SK-N-SH treated with all-trans-retinoic acid at 6 μM for 48 hours (cell line): ENCODE measurements at regions not wholly inside any gene's neighbourhood (a gene's known extent, or its start where the extent isn't known, plus 50 kb on each side); places are given as distances from the start of the nearest gene placed in this dataset.
"Not testable (repeated sequence)": the region's sequence is repeated elsewhere in the genome, so short reads cannot be mapped to it uniquely, and the experiment has no call there.

Experiments used
- ATAC-seq: fragments of 200-7000 bp; cut with Tn5 transposase; 3 replicates; pipeline ENCODE4 v1.9.1; 2020; ENCODE audit warnings: mild to moderate bottlenecking, moderate library complexity
- ARNTL ChIP-seq: fragments of 450-650 bp; formaldehyde crosslinking; IDR thresholded peaks from 2 replicates; pipeline ENCODE4 v1.5.0; 2020; ENCODE audit warnings: low read depth, mild to moderate bottlenecking, moderate library complexity, borderline replicate concordance
- BACH2 ChIP-seq: fragments of 250-450 bp; sonication (Bioruptor Pico); IDR thresholded peaks from 2 replicates; pipeline ENCODE4 v1.9.0; 2021; ENCODE audit warnings: mild to moderate bottlenecking, borderline replicate concordance
- CREB5 ChIP-seq: fragments of 250-450 bp; sonication (Bioruptor Pico); IDR thresholded peaks from 2 replicates; pipeline ENCODE4 v1.5.1; 2020; ENCODE audit warnings: low read depth, mild to moderate bottlenecking, moderate library complexity
- CSDC2 ChIP-seq: fragments of 250-450 bp; sonication (Bioruptor Pico); IDR thresholded peaks from 2 replicates; pipeline ENCODE4 v1.5.0; 2020; ENCODE audit warnings: mild to moderate bottlenecking, moderate library complexity
- CSRNP3 ChIP-seq: fragments of 250-450 bp; sonication (Bioruptor Pico); IDR thresholded peaks from 2 replicates; pipeline ENCODE4 v1.5.1; 2021; ENCODE audit warnings: mild to moderate bottlenecking, moderate library complexity
- ESRRG ChIP-seq: fragments of 250-450 bp; sonication (Bioruptor Pico); IDR thresholded peaks from 2 replicates; pipeline ENCODE4 v1.6.1; 2021; ENCODE audit warnings: mild to moderate bottlenecking
- GLIS3 ChIP-seq: fragments of 250-450 bp; sonication (Bioruptor Pico); IDR thresholded peaks from 2 replicates; pipeline ENCODE4 v1.5.0; 2020; ENCODE audit warnings: mild to moderate bottlenecking, moderate library complexity
- ISL1 ChIP-seq: fragments of 250-450 bp; sonication (Bioruptor Pico); IDR thresholded peaks from 2 replicates; pipeline ENCODE4 v2.1.2; 2022; ENCODE audit warnings: mild to moderate bottlenecking, moderate library complexity
- OSR1 ChIP-seq: fragments of 250-450 bp; sonication (Bioruptor Pico); IDR thresholded peaks from 2 replicates; pipeline ENCODE4 v1.8.0; 2022; ENCODE audit warnings: moderate library complexity, mild to moderate bottlenecking, inconsistent platforms
- PATZ1 ChIP-seq: fragments of 250-450 bp; sonication (Bioruptor Pico); IDR thresholded peaks from 2 replicates; pipeline ENCODE4 v1.8.0; 2020; ENCODE audit warnings: mild to moderate bottlenecking, moderate library complexity, borderline replicate concordance
- PPARA ChIP-seq: fragments of 250-450 bp; sonication (Bioruptor Pico); IDR thresholded peaks from 2 replicates; pipeline ENCODE4 v1.5.0; 2020; ENCODE audit warnings: mild to moderate bottlenecking, borderline replicate concordance
- RARB ChIP-seq: fragments of 250-450 bp; sonication (Bioruptor Pico); IDR thresholded peaks from 2 replicates; pipeline ENCODE4 v1.8.0; 2021; ENCODE audit warnings: mild to moderate bottlenecking, moderate library complexity
- SNAI2 ChIP-seq: fragments of 250-450 bp; sonication (Bioruptor Pico); IDR thresholded peaks from 2 replicates; pipeline ENCODE4 v1.5.0; 2020; ENCODE audit warnings: mild to moderate bottlenecking, moderate library complexity
- TCF4 ChIP-seq: fragments of 250-450 bp; sonication (Bioruptor Pico); IDR thresholded peaks from 2 replicates; pipeline ENCODE4 v1.8.0; 2021; ENCODE audit warnings: mild to moderate bottlenecking, moderate library complexity, borderline replicate concordance
- TOX ChIP-seq: fragments of 250-450 bp; sonication (Bioruptor Pico); IDR thresholded peaks from 2 replicates; pipeline ENCODE4 v1.8.0; 2021; ENCODE audit warnings: mild to moderate bottlenecking, moderate library complexity, borderline replicate concordance
- ZC3H10 ChIP-seq: fragments of 250-450 bp; sonication (Bioruptor Pico); IDR thresholded peaks from 2 replicates; pipeline ENCODE4 v1.5.1; 2021; ENCODE audit warnings: mild to moderate bottlenecking, moderate library complexity
- ZFP30 ChIP-seq: fragments of 450-650 bp; formaldehyde crosslinking; IDR thresholded peaks from 2 replicates; pipeline ENCODE4 v1.5.0; 2022; ENCODE audit warnings: mild to moderate bottlenecking, moderate library complexity
- ZNF565 ChIP-seq: fragments of 450-650 bp; formaldehyde crosslinking; conservative IDR thresholded peaks from 2 replicates; pipeline ENCODE4 v1.5.0; 2020; ENCODE audit warnings: low read depth, mild to moderate bottlenecking, moderate library complexity
- ZNF70 ChIP-seq: fragments of 450-650 bp; formaldehyde crosslinking; IDR thresholded peaks from 2 replicates; pipeline ENCODE4 v1.5.0; 2020; ENCODE audit warnings: mild to moderate bottlenecking, moderate library complexity
- ZNF8 ChIP-seq: fragments of 450-650 bp; formaldehyde crosslinking; IDR thresholded peaks from 2 replicates; pipeline ENCODE4 v1.5.0; 2020; ENCODE audit warnings: mild to moderate bottlenecking, moderate library complexity

- no peak for TF ChIP-seq RARB (CRISPR knock-in tag)
- TF ChIP-seq BACH2 (CRISPR knock-in tag) = no peak
- no peak for TF ChIP-seq ZNF8 (CRISPR knock-in tag)
- TF ChIP-seq OSR1 (CRISPR knock-in tag) = no peak
- TF ChIP-seq ZC3H10 (CRISPR knock-in tag) = no peak
- no peak for TF ChIP-seq TCF4 (CRISPR knock-in tag)
- TF ChIP-seq PPARA (CRISPR knock-in tag) = no peak
- TF ChIP-seq PATZ1 (CRISPR knock-in tag) = no peak
- TF ChIP-seq ESRRG (CRISPR knock-in tag) = no peak
- TF ChIP-seq CSDC2 = no peak
- TF ChIP-seq ZFP30 (CRISPR knock-in tag) = no peak
- TF ChIP-seq ISL1 (CRISPR knock-in tag) = no peak
- TF ChIP-seq CREB5 (CRISPR knock-in tag) = no peak
- TF ChIP-seq, all 23 proteins: peak for 0
- no peak for ATAC-seq
Observed at GRCh38 chr16:26456074-26456473, 610.7 kb upstream of the C16orf82 start.

GRCh38 chr16:26457095-26457494 lies 609.6 kb upstream of the C16orf82 start:
- TF ChIP-seq RARB (CRISPR knock-in tag) (no peak), ZNF70 (no peak), PPARA (CRISPR knock-in tag) (no peak), CREB5 (CRISPR knock-in tag) (no peak), TCF4 (CRISPR knock-in tag) (no peak), ZFP30 (CRISPR knock-in tag) (no peak), GLIS3 (no peak), PATZ1 (CRISPR knock-in tag) (no peak), ZC3H10 (CRISPR knock-in tag) (no peak), ARNTL (no peak), ISL1 (CRISPR knock-in tag) (no peak), ZNF8 (CRISPR knock-in tag) (no peak), OSR1 (CRISPR knock-in tag) (no peak), CSRNP3 (CRISPR knock-in tag) (no peak)
- TF ChIP-seq, all 23 proteins: peak for 0

GRCh38 chr16:26457882-26458281 lies 608.8 kb upstream of the C16orf82 start:
- no peak for TF ChIP-seq GLIS3
- no peak for TF ChIP-seq RARB (CRISPR knock-in tag)
- TF ChIP-seq TOX (CRISPR knock-in tag) = no peak
- no peak for TF ChIP-seq ZNF565 (CRISPR knock-in tag)
- ATAC-seq = no peak

More at GRCh38 chr16:26457095-26457494, 609.6 kb upstream of the C16orf82 start:
- ATAC-seq = no peak

GRCh38 chr16:26464576-26465266 lies 602.0 kb upstream of the C16orf82 start:
- no peak for ATAC-seq

GRCh38 chr16:26474405-26474804 lies 592.3 kb upstream of the C16orf82 start:
- ATAC-seq = not testable (repeated sequence)

More at GRCh38 chr16:26464576-26465266, 602.0 kb upstream of the C16orf82 start:
- no peak for TF ChIP-seq PATZ1 (CRISPR knock-in tag)
- no peak for TF ChIP-seq ZNF8 (CRISPR knock-in tag)
- no peak for TF ChIP-seq ARNTL
- TF ChIP-seq SNAI2 (CRISPR knock-in tag) = no peak
- TF ChIP-seq ZNF565 (CRISPR knock-in tag) = no peak
- no peak for TF ChIP-seq ESRRG (CRISPR knock-in tag)
- TF ChIP-seq BACH2 (CRISPR knock-in tag) = no peak
